ENCODE measurements at regions not wholly inside any gene's neighbourhood (a gene's known extent, or its start where the extent isn't known, plus 50 kb on each side); places are given as distances from the start of the nearest gene placed in this dataset.

GRCh38 chr18:78703291-78703690 lies 276.3 kb upstream of the SALL3 start:
- no peak for DNase-seq (ENCODE audit: low spot score)

- DNase-seq (ENCODE audit: low spot score), result no peak
Observed at GRCh38 chr18:78704971-78705461, 274.6 kb upstream of the SALL3 start.

- DNase-seq (ENCODE audit: low spot score), result no peak
Observed at GRCh38 chr18:78709261-78709809, 270.3 kb upstream of the SALL3 start.

GRCh38 chr18:78711316-78711715 lies 268.3 kb upstream of the SALL3 start:
- no peak for DNase-seq (ENCODE audit: low spot score)

GRCh38 chr18:78711971-78712370 lies 267.6 kb upstream of the SALL3 start:
- no peak for DNase-seq (ENCODE audit: low spot score)

- DNase-seq (ENCODE audit: low spot score), result no peak
Observed at GRCh38 chr18:78713069-78713468, 266.5 kb upstream of the SALL3 start.

GRCh38 chr18:78713726-78714125 lies 265.9 kb upstream of the SALL3 start:
- DNase-seq (ENCODE audit: low spot score), result no peak

- DNase-seq (ENCODE audit: low spot score), result no peak
Observed at GRCh38 chr18:78716022-78716421, 263.6 kb upstream of the SALL3 start.

GRCh38 chr18:78716581-78716980 lies 263.0 kb upstream of the SALL3 start:
- DNase-seq (ENCODE audit: low spot score), result no peak

GRCh38 chr18:78717051-78717765 lies 262.4 kb upstream of the SALL3 start:
- DNase-seq (ENCODE audit: low spot score), result no peak

GRCh38 chr18:78717766-78718150 lies 261.9 kb upstream of the SALL3 start:
- DNase-seq (ENCODE audit: low spot score), result no peak

- DNase-seq (ENCODE audit: low spot score), result no peak
Observed at GRCh38 chr18:78719821-78720220, 259.8 kb upstream of the SALL3 start.

- no peak for DNase-seq (ENCODE audit: low spot score)
Observed at GRCh38 chr18:78720456-78721237, 259.0 kb upstream of the SALL3 start.

GRCh38 chr18:78721238-78721875 lies 258.3 kb upstream of the SALL3 start:
- no peak for DNase-seq (ENCODE audit: low spot score)

- DNase-seq (ENCODE audit: low spot score), result no peak
Observed at GRCh38 chr18:78721981-78722380, 257.6 kb upstream of the SALL3 start.

- DNase-seq (ENCODE audit: low spot score), result peak; percentile 66
Observed at GRCh38 chr18:78722386-78722785, 257.2 kb upstream of the SALL3 start.

- no peak for DNase-seq (ENCODE audit: low spot score)
Observed at GRCh38 chr18:78722929-78723710, 256.5 kb upstream of the SALL3 start.

GRCh38 chr18:78724214-78724914 lies 255.3 kb upstream of the SALL3 start:
- DNase-seq (ENCODE audit: low spot score), result no peak

- DNase-seq (ENCODE audit: low spot score), result no peak
Observed at GRCh38 chr18:78725426-78725825, 254.2 kb upstream of the SALL3 start.

GRCh38 chr18:78726326-78727056 lies 253.1 kb upstream of the SALL3 start:
- no peak for DNase-seq (ENCODE audit: low spot score)

Measured in globus pallidus (tissue), 1 donor.